ENCODE measurements at regions not wholly inside any gene's neighbourhood (a gene's known extent, or its start where the extent isn't known, plus 50 kb on each side); places are given as distances from the start of the nearest gene placed in this dataset.
A peak's percentile ranks its signal among the peaks of the same experiment; 100 is the strongest.

- H3K27ac Mint-ChIP-seq (ENCODE audit: unreplicated experiment), result no peak overlapping the region
- TF ChIP-seq CTCF (IDR thresholded peaks at IDR 0.05), result peak; percentile 20
- no peaks in the 10 kb centered on the region for H3K4me1 Mint-ChIP-seq (ENCODE audit: low read depth)
- H3K4me3 Mint-ChIP-seq (ENCODE audit: unreplicated experiment), result no peak overlapping the region
- H3K9me3 Mint-ChIP-seq (ENCODE audit: low read depth), result peaks cover 10% of the 10 kb centered on the region
- H3K36me3 Mint-ChIP-seq (ENCODE audit: low read depth), result no peaks in the 10 kb centered on the region
- DNase-seq (ENCODE audit: low spot score), result no peak
- H3K27me3 Mint-ChIP-seq (ENCODE audit: low read depth), result peaks cover 2% of the 10 kb centered on the region
These were observed 60.1 kb upstream of the KAZN start for GRCh38 chr1:14538335-14538734.

- H3K27me3 Mint-ChIP-seq (ENCODE audit: low read depth), result peaks cover 2% of the 10 kb centered on the region
- H3K4me1 Mint-ChIP-seq (ENCODE audit: low read depth), result no peaks in the 10 kb centered on the region
- H3K4me3 Mint-ChIP-seq (ENCODE audit: unreplicated experiment), result no peak overlapping the region
- DNase-seq (ENCODE audit: low spot score), result no peak
- no peak overlapping the region for H3K27ac Mint-ChIP-seq (ENCODE audit: unreplicated experiment)
- no peaks in the 10 kb centered on the region for H3K36me3 Mint-ChIP-seq (ENCODE audit: low read depth)
- TF ChIP-seq CTCF (IDR thresholded peaks at IDR 0.05), result no peak
- H3K9me3 Mint-ChIP-seq (ENCODE audit: low read depth), result peaks cover 10% of the 10 kb centered on the region
These were observed 59.2 kb upstream of the KAZN start for GRCh38 chr1:14539309-14539708.

- H3K4me1 Mint-ChIP-seq (ENCODE audit: low read depth), result no peaks in the 10 kb centered on the region
- H3K9me3 Mint-ChIP-seq (ENCODE audit: low read depth), result peaks cover 8% of the 10 kb centered on the region
- H3K4me3 Mint-ChIP-seq (ENCODE audit: unreplicated experiment), result no peak overlapping the region
- TF ChIP-seq CTCF (IDR thresholded peaks at IDR 0.05), result no peak
- H3K36me3 Mint-ChIP-seq (ENCODE audit: low read depth), result no peaks in the 10 kb centered on the region
- DNase-seq (ENCODE audit: low spot score), result no peak
- peaks cover 2% of the 10 kb centered on the region for H3K27me3 Mint-ChIP-seq (ENCODE audit: low read depth)
- no peak overlapping the region for H3K27ac Mint-ChIP-seq (ENCODE audit: unreplicated experiment)
These were observed 58.4 kb upstream of the KAZN start for GRCh38 chr1:14539953-14540563.

GRCh38 chr1:14541348-14541747, 57.1 kb upstream of the KAZN start:
- Mint-ChIP-seq H3K4me1 (ENCODE audit: low read depth) (no peaks in the 10 kb centered on the region), H3K4me3 (ENCODE audit: unreplicated experiment) (no peak overlapping the region), H3K9me3 (ENCODE audit: low read depth) (peaks cover 4% of the 10 kb centered on the region), H3K27me3 (ENCODE audit: low read depth) (peaks cover 2% of the 10 kb centered on the region), H3K27ac (ENCODE audit: unreplicated experiment) (no peak overlapping the region), H3K36me3 (ENCODE audit: low read depth) (no peaks in the 10 kb centered on the region)
- TF ChIP-seq CTCF (IDR thresholded peaks at IDR 0.05), result no peak
- no peak for DNase-seq (ENCODE audit: low spot score)

GRCh38 chr1:14543191-14543840, 55.2 kb upstream of the KAZN start:
- Mint-ChIP-seq H3K27me3 (ENCODE audit: low read depth) (peaks cover 2% of the 10 kb centered on the region), H3K4me1 (ENCODE audit: low read depth) (no peaks in the 10 kb centered on the region), H3K27ac (ENCODE audit: unreplicated experiment) (no peak overlapping the region), H3K9me3 (ENCODE audit: low read depth) (no peaks in the 10 kb centered on the region), H3K4me3 (ENCODE audit: unreplicated experiment) (no peak overlapping the region), H3K36me3 (ENCODE audit: low read depth) (no peaks in the 10 kb centered on the region)
- no peak for TF ChIP-seq CTCF (IDR thresholded peaks at IDR 0.05)
- no peak for DNase-seq (ENCODE audit: low spot score)

Data from chondrocyte (in vitro differentiated cells).